ENCODE measurements at regions not wholly inside any gene's neighbourhood (a gene's known extent, or its start where the extent isn't known, plus 50 kb on each side); places are given as distances from the start of the nearest gene placed in this dataset.

DNA sequence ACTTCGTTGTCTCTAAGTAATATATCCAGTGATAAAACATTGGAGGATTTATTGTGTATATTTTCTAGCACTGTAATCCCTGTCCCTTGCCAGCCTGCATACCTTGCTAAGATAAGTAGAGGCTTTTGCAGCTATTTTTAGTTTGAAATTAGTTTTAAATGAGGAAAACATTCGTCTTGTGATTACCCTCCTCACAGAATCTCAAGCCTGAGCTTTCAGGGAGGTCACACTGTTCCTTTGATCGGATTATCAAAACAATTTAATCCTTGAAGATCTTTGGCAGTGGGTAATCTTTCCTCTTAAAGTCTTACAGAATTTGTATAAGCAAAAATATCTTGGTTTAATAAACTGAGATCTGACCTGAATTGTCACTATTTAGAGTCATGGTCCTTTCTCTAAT, 897.0 kb upstream of the CELF2 start:
- TF ChIP-seq EZH2phosphoT487 (IDR thresholded peaks at IDR 0.05; ENCODE audit: insufficient read depth, low read depth) (no peak), EZH2 (IDR thresholded peaks at IDR 0.05; ENCODE audit: insufficient read depth, poor library complexity, severe bottlenecking) (no peak)
